Right lobe of liver (tissue), 6 donors: ENCODE measurements at regions not wholly inside any gene's neighbourhood (a gene's known extent, or its start where the extent isn't known, plus 50 kb on each side); places are given as distances from the start of the nearest gene placed in this dataset.

Experiments
- ATAC-seq, 4 donors: fragments of 200-7000 bp; cut with Tn5 transposase; one replicate each; pipeline ENCODE4 v1.9.1; 2020; ENCODE audit warnings: mild to moderate bottlenecking in 4 of 4, moderate library complexity in 4 of 4
- DNase-seq, 3 donors: peaks; one replicate each; pipeline ENCODE4 v3.0.0-alpha.2; 2020
- H3K27ac ChIP-seq, 3 donors: fragments of 200-600 bp; one replicate each; pipeline ENCODE4 v1.8.0; 2022
- H3K27me3 ChIP-seq, 2 donors: fragments of 200-600 bp; one replicate each; pipeline ENCODE4 v1.8.0; 2022
- H3K36me3 ChIP-seq, 4 donors: fragments of 200-600 bp; sonication (generic) in 1 of 4; one replicate each; pipeline versions ENCODE4 v1.5.1 to v1.8.0; 2017 to 2022; ENCODE audit warnings: control low read depth in 1 of 4
- H3K4me1 ChIP-seq, 4 donors: fragments of 200-600 bp; sonication (generic) in 1 of 4; one replicate each; pipeline versions ENCODE4 v1.5.1 to v1.8.0; 2017 to 2022; ENCODE audit warnings: control low read depth in 1 of 4
- H3K4me3 ChIP-seq, 3 donors: fragments of 200-600 bp; one replicate each; pipeline ENCODE4 v1.8.0; 2022
- H3K9me3 ChIP-seq, 4 donors: fragments of 200-600 bp; sonication (generic) in 1 of 4; one replicate each; pipeline versions ENCODE4 v1.5.1 to v1.8.0; 2017 to 2022; ENCODE audit warnings: control low read depth in 1 of 4
- POLR2A ChIP-seq: fragments of 450-650 bp; IDR thresholded peaks from one replicate; pipeline ENCODE4 v1.6.1; 2017; ENCODE audit warnings: antibody characterized with exemption, mild to moderate bottlenecking
- WGBS: methylation state at CpG from one replicate; pipeline ENCODE4 v1.1.6; 2018; ENCODE audit warnings: low coverage, low lambda C conversion rate; ENCODE audit not compliant: insufficient coverage; ENCODE audit errors: missing lambda C conversion rate; 5-methylcytosine and 5-hydroxymethylcytosine counted together
- intact Hi-C, 2 donors: fragments of 100-400 bp; cut with DNase I; formaldehyde crosslinking; loops; one replicate each; pipeline versions ENCODE4 v1.11.2 to v1.14.1; 2022
- TF ChIP-seq, protein P1 (sequence below), 4 donors: fragments of 200-600 bp in 3 of 4; fragments of 450-650 bp in 1 of 4; IDR thresholded peaks; one replicate each; pipeline versions ENCODE4 v1.5.1 to v1.8.0; 2016 to 2022; ENCODE audit warnings: antibody characterized with exemption in 4 of 4, mild to moderate bottlenecking in 2 of 4
- donor health status: DM: no; HTN: yes; CAD: no.
- donor health status: DM: no; HTN: no; CAD: no.
- donor health status: DM: no; HTN: no; CAD: no.
- donor health status: DM: no; HTN: yes; CAD: no.
- donor health status: DM: no; HTN: yes; CAD: no.

DNA sequence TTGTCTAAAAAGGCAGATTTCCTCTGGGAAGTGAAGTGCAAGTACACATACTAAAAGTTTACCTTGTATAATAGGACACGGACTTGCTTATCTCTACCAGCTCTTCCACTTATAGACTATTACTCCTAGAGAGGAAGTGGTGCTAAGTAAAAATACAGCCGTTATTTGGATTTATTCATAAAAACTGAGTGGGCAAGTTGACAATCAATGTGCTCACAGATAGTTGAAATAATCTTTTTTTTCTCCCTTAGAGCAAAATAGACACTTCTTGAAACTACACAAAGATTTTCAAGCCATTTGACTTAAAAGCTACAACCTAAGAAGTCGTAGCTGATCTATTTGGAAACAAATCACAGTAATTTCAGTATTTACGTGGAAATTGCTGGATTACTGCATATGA, 2584.7 kb upstream of the PCDH20 start:
- ATAC-seq (no peak), DNase-seq (no peak)
- intact Hi-C loops, result no loop called here
- Histone ChIP-seq H3K27ac (no peak overlapping the region), H3K27me3 (no peaks in the 10 kb centered on the region), H3K9me3 (no peaks in the 10 kb centered on the region), H3K4me1 (no peaks in the 10 kb centered on the region), H3K4me3 (no peak overlapping the region), H3K36me3 (no peaks in the 10 kb centered on the region)
- TF ChIP-seq, protein P1, sequence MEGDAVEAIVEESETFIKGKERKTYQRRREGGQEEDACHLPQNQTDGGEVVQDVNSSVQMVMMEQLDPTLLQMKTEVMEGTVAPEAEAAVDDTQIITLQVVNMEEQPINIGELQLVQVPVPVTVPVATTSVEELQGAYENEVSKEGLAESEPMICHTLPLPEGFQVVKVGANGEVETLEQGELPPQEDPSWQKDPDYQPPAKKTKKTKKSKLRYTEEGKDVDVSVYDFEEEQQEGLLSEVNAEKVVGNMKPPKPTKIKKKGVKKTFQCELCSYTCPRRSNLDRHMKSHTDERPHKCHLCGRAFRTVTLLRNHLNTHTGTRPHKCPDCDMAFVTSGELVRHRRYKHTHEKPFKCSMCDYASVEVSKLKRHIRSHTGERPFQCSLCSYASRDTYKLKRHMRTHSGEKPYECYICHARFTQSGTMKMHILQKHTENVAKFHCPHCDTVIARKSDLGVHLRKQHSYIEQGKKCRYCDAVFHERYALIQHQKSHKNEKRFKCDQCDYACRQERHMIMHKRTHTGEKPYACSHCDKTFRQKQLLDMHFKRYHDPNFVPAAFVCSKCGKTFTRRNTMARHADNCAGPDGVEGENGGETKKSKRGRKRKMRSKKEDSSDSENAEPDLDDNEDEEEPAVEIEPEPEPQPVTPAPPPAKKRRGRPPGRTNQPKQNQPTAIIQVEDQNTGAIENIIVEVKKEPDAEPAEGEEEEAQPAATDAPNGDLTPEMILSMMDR (IDR thresholded peaks at IDR 0.05), result no peak
- no peak for TF ChIP-seq POLR2A
- WGBS, result 30% methylated on average over 4 of the region's 4 CpGs

DNA sequence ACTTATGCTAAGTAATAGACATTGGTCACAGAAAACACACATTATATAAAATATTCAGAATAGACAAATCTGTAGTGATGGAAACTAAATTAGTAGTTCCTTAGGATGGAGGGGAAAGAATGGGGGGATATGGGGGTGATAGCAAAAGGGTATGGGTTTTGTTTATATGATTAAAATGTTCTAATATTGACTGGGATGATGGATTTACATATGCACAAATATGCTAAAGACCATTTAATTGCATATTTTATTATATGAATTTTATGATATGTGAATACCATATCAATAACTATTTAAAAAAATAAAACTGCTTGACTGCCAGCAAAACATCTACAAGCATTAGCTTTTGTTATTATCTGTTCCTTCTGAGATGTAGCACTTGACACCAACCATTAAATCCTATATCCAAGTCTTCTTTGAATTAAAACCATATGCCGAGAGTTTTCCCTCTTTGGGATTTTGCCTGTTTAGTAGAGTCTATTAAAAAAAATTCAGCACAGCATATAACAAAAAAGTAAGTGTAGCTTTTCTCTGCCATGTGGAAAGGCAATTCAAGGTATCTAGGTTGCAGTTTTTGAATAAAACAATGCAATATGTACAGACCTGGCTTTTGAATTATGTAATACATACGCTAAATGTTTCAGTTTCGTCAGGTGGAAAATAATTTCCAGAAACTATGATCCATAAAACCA, 2584.1 kb upstream of the PCDH20 start:
- no peak overlapping the region for H3K4me3 ChIP-seq
- H3K4me1 ChIP-seq, result no peaks in the 10 kb centered on the region
- no peaks in the 10 kb centered on the region for H3K9me3 ChIP-seq
- H3K27me3 ChIP-seq, result no peaks in the 10 kb centered on the region
- ATAC-seq (no peak), DNase-seq (no peak)
- no peak for TF ChIP-seq POLR2A
- TF ChIP-seq, protein P1 (IDR thresholded peaks at IDR 0.05), result no peak
- H3K27ac ChIP-seq, result no peak overlapping the region
- intact Hi-C loops, result no loop called here
- no peaks in the 10 kb centered on the region for H3K36me3 ChIP-seq
- 65% methylated on average over 3 of the region's 3 CpGs for WGBS

DNA sequence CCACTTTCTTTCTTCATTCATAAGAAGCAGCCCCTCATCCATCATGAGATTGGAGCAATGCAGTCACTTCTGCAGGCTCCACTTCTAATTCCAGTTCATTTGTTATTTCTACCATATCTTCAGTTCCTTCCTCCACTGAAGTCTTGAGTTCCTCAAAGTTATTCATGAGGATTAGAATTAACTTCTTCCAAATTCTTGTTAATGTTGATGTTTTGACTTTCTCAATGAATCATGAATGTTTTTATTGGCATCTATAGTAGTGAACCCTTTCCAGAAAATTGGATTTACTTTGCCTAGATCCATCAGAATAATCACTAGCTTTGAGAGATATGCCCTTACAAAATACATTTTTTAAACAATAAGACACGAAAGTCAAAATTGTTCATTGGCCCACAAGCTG, 2567.7 kb upstream of the PCDH20 start:
- TF ChIP-seq, protein P1 (IDR thresholded peaks at IDR 0.05), result no peak
- no peak for TF ChIP-seq POLR2A
- Histone ChIP-seq H3K27ac (no peak overlapping the region), H3K36me3 (no peaks in the 10 kb centered on the region), H3K9me3 (no peaks in the 10 kb centered on the region), H3K27me3 (no peaks in the 10 kb centered on the region), H3K4me3 (no peak overlapping the region), H3K4me1 (no peaks in the 10 kb centered on the region)
- 19% methylated on average over 1 of the region's 1 CpG for WGBS
- intact Hi-C loops, result no loop called here
- ATAC-seq (no peak), DNase-seq (no peak)

DNA sequence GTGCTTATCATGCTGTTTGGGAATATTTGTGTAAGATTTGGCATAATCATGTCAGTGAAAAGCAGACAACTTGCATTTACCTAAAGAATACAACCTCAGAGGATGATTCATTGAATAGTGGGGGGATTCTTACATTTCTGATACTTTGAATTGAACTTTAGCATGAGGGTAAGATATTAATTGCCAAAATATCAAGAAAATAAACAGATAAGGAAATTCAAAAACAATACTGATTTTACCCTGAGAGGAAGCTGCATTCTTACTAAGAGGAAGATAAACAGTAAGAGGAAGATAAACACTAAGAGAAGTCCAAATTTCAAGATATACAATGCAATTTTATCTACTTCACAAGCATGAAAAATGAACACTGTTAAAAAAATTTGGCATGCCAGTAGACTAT, 2564.3 kb upstream of the PCDH20 start:
- ATAC-seq, result no peak
- Histone ChIP-seq H3K36me3 (no peaks in the 10 kb centered on the region), H3K4me1 (no peaks in the 10 kb centered on the region), H3K27me3 (no peaks in the 10 kb centered on the region), H3K27ac (no peak overlapping the region), H3K9me3 (no peaks in the 10 kb centered on the region), H3K4me3 (no peak overlapping the region)
- intact Hi-C loops, result no loop called here
- DNase-seq, result no peak
- TF ChIP-seq, protein P1 (IDR thresholded peaks at IDR 0.05), result no peak
- no peak for TF ChIP-seq POLR2A

DNA sequence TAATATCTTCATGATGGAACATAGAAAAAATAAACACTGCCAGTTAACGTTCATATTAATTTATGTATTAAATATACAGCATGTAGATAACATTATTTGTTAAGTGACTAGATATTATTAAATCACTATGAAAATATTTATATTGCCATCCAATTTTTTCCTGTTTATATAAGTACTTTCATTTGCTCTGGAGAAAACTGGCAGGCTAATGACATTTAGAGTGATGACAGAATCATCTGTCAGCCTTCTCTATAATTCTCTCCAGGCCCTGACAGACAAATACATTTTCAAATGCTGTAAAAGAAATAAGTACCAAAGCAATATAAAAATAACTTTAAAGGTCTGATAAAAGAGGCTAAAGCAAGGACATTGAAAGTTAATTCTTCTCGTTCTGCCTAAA, 2556.7 kb upstream of the PCDH20 start:
- intact Hi-C loops, result no loop called here
- WGBS, result 32% methylated on average over 2 of the region's 2 CpGs
- TF ChIP-seq, protein P1 (IDR thresholded peaks at IDR 0.05), result no peak
- ATAC-seq (no peak), DNase-seq (no peak)
- H3K4me1 ChIP-seq, result no peaks in the 10 kb centered on the region
- H3K27ac ChIP-seq, result no peak overlapping the region
- no peaks in the 10 kb centered on the region for H3K36me3 ChIP-seq
- no peaks in the 10 kb centered on the region for H3K27me3 ChIP-seq
- no peaks in the 10 kb centered on the region for H3K9me3 ChIP-seq
- no peak overlapping the region for H3K4me3 ChIP-seq
